DMS53 treated with DMSO at 0.1 percent for 48 hours (cell line): ENCODE measurements at regions not wholly inside any gene's neighbourhood (a gene's known extent, or its start where the extent isn't known, plus 50 kb on each side); places are given as distances from the start of the nearest gene placed in this dataset.
"Not testable (repeated sequence)": the region's sequence is repeated elsewhere in the genome, so short reads cannot be mapped to it uniquely, and the experiment has no call there.

Experiments
- DNase-seq: peaks from one replicate; lab custom pipeline; 2025; ENCODE audit not compliant: unreplicated experiment; lab: John Stamatoyannopoulos, UW

- no peak for DNase-seq
Observed at GRCh38 chr1:115536279-115536816, 105.4 kb upstream of the VANGL1 start.

- DNase-seq, result no peak
Observed at GRCh38 chr1:115534106-115534505, 107.7 kb upstream of the VANGL1 start.

- DNase-seq, result no peak
Observed at GRCh38 chr1:115531631-115532264, 110.0 kb upstream of the VANGL1 start.

DNA sequence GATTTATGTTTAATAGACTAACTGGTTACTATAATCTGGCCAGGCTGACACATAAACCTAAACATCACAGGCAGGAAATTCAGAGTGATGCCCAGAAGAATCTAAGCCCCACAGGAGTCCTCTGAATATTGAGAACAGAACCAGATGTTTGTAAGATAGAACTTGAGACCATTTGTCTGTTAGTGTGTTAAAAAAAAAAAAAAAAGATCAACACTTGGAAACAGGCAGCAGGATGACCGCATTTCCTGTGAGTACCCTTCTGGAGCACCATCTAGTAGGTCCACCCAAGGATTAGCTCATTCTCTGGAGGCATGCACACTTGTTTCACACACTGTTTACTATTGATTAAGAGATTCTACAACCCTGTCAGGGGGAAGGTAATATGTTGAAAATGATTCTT lies 111.4 kb upstream of the VANGL1 start:
- no peak for DNase-seq

GRCh38 chr1:115529216-115529897 lies 112.4 kb upstream of the VANGL1 start:
- no peak for DNase-seq

DNA sequence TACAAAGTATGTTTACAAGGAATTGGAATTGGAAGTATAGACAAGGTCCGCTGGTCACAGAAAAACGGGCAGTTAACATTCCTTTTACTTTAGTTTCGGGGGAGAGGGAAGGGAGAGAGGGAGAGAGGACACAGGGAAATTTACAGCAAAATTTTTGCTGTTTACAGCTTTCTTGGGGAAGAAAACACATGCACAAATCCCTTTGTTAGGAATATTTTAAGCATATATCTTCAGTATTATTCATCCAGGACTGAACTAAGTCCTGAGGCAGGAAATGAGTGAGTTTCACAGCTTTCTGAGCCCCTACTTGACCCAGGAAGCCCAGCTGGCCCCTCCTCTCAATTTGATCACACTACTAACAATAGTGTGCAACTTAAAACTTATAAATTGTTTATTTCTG lies 113.4 kb upstream of the VANGL1 start:
- not testable (repeated sequence) for DNase-seq

DNA sequence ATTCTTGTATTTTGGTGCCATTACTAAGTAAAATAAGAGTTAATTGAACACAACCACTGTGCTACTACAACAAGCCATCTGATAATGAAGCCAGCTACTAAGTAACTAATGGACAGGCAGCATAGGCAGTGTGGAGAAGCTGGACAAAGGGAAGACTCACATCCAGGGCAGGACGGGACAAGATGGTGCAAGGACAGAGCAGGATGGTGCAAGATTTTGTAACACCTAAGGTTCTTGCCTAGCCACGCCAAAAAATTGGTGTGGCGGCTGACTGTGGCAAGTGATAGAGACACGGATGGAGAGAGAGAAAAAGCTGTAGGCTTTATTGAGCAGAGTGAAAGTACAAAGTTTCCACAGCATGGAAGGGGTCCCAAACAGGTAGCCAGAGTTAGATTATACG lies 114.0 kb upstream of the VANGL1 start:
- no peak for DNase-seq

DNA sequence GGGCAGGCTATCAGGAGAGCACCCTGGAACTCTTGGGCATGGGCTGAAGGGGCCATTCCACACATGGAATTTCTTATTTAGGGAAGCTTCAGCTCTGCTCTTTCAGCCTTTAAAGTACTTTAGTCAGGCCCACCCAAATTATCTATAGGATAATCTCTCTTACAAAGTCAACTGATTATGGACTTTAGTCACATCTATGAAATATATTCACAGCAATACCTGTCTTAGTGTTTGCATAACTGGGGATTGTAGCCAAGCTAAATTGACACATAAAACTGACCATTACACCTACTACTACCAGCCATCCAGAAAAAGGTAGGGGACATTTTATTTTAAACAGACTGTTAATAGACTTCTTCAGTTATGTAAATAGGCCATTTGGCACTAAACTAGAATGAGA lies 114.9 kb upstream of the VANGL1 start:
- no peak for DNase-seq

GRCh38 chr1:115524236-115524635 lies 117.5 kb upstream of the VANGL1 start:
- peak; percentile 4 for DNase-seq

- DNase-seq, result no peak
Observed at GRCh38 chr1:115522386-115522785, 119.4 kb upstream of the VANGL1 start.

DNA sequence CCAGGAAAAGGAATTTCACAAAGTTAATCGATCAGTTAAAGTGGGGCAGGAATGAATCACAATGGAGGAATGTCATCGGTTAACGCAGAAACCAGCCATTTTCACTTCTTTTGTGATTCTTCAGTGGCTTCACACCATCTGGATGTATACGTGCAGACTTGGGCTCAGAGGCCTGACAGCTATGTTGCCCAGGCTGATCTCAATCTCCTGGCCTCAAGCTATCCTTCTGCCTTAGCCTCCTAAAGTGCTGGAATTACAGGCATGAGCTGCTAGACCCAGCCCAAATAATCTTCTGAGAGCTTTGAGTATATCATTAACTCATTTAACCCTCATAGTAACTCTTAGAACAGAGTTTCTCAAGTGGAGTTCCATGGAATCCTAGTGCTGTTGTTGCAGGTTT lies 126.5 kb upstream of the VANGL1 start:
- DNase-seq, result no peak

- DNase-seq, result not testable (repeated sequence)
Observed at GRCh38 chr1:115510226-115510625, 131.5 kb upstream of the VANGL1 start.

GRCh38 chr1:115507901-115508300 lies 133.9 kb upstream of the VANGL1 start:
- DNase-seq, result no peak

- no peak for DNase-seq
Observed at GRCh38 chr1:115506924-115507589, 134.7 kb upstream of the VANGL1 start.

- DNase-seq, result no peak
Observed at GRCh38 chr1:115506518-115506917, 135.3 kb upstream of the VANGL1 start.

DNA sequence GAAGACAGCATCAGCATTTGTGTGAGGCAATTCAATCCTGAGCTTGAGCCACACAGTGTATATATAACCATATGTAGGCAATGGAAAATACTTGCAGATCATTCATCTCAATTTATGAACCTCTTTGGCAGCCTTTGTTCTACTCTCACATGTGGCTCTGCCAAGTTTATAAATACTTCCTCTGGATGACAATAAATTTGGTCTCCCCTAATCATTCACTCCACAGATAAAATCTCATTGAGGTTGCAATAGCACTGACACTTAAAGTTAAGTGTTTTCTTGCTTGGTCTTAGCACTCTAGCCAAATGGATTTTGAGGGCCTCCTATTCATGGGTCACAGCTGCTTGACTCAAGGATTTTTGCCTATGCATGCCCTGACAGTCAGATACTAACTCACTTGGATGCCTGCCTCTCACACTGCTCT lies 136.6 kb upstream of the VANGL1 start:
- DNase-seq, result no peak

DNA sequence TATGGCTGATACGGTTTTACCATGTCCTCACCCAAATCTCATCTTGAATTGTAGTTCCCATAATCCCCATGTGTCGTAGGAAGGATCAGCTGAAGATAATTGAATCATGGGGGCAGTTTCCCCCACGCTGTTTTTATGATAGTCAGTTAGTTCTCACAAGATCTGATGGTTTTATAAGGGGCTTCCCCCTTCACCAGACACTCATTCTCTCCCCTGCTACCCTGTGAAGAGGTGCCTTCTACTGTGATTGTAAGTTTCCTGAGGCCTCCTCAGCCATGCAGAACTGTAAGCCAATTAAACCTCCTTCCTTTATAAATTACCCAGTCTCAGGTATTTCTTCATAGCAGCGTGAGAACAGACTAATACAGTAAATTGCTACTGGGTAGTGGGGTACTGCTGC lies 139.6 kb upstream of the VANGL1 start:
- DNase-seq, result not testable (repeated sequence)

GRCh38 chr1:115501476-115501875 lies 140.3 kb upstream of the VANGL1 start:
- DNase-seq, result no peak

GRCh38 chr1:115499253-115499652 lies 142.5 kb upstream of the VANGL1 start:
- DNase-seq, result no peak

DNA sequence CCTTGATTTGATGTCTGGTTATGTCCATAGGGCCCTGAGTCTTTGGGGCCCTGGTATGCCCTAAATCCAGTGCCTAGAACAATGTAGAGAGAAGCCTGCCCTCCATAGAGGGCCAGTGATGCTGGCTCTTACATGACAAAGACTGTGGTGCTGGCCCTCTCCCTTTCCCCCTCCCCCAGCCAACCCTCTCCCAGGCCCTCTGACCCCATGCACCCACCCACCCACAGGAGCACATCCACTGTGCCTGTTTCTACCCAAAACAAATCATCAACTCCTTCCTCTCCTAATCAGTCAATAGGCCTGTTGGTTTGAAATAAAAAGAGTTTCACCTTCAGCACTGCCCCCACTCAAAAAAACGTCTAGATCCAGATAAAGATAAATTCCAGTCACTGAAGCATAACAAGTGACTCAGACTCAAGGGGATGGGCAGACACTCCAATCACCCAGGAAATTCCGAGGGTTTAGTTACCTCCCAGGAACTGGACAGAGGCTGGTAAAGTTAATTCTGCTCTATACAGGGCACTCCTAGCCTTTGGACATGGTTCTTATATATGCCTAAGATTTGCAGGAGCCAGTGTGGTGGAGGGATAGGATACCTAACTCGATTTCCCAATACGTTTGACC lies 144.8 kb upstream of the VANGL1 start:
- DNase-seq, result no peak

DNA sequence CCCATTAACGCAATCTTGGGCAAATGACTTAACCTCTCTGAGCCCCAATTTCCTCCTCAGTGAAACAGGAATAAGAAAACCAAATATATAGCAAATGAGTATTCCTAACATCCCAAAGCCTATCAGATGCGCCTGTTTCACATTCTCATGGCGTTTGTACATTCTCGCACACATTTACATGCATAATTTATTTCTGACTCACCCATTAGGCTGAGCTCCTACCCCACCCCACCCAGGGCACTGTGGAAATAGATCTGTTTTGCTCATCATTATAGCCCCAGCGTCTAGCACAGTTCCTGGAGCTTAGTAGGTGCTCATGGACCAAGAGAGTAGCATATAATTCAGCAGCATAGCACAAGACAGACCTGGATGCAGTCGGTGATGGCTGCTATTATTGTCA lies 146.1 kb upstream of the VANGL1 start:
- DNase-seq, result no peak

DNA sequence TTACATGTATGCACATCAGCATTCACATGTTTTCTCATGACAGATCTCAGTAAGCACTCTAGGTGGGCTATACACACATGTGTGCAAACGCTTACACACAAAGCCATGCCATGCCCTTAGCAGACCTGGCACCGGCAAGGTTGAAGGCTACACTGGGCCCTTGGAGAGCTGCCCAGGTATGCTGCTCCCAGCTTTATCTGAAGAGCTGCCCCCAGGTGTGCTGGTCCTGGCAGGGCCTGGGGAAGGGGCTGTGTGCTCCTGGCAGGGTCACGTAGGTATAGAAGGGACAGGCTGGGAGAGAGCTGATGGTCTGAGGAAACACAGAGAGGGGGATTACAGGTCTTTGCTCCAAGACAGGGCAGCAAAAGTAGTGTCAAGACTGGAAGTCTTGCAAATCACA lies 146.7 kb upstream of the VANGL1 start:
- no peak for DNase-seq
